SK-N-MC (cell line): ENCODE measurements at regions not wholly inside any gene's neighbourhood (a gene's known extent, or its start where the extent isn't known, plus 50 kb on each side); places are given as distances from the start of the nearest gene placed in this dataset.

Experiments used
- EZH2 ChIP-seq: fragments of 200-600 bp; sonication (generic); IDR thresholded peaks from one replicate; pipeline ENCODE4 v1.6.1; 2017; ENCODE audit warnings: antibody characterized with exemption
- FOXP2 ChIP-seq: optimal IDR thresholded peaks from 2 replicates; pipeline ENCODE3; 2011; ENCODE audit warnings: mild to moderate bottlenecking, moderate library complexity; ENCODE audit not compliant: insufficient read depth; ENCODE audit errors: extremely low read length, control extremely low read depth
- POLR2AphosphoS5 ChIP-seq: IDR thresholded peaks from 2 replicates; pipeline ENCODE4 v1.6.1; 2012; ENCODE audit warnings: mild to moderate bottlenecking, low read depth, low read length, borderline replicate concordance

GRCh38 chr6:81842254-81842653, 89.8 kb upstream of the TENT5A start:
- TF ChIP-seq EZH2: no peak
- TF ChIP-seq POLR2AphosphoS5: no peak
- TF ChIP-seq FOXP2: no peak
